Central memory CD8-positive, alpha-beta T cell (primary cell): ENCODE measurements at regions not wholly inside any gene's neighbourhood (a gene's known extent, or its start where the extent isn't known, plus 50 kb on each side); places are given as distances from the start of the nearest gene placed in this dataset.
"Not testable (repeated sequence)": the region's sequence is repeated elsewhere in the genome, so short reads cannot be mapped to it uniquely, and the experiment has no call there.

Source experiments
- ATAC-seq: fragments of 150-1000 bp; cut with Tn5 transposase; replicated peaks from 2 replicates; pipeline ENCODE4 v1.10.0; 2022; ENCODE audit warnings: mild to moderate bottlenecking, moderate FRiP score, moderate number of reproducible peaks; ENCODE audit not compliant: poor library complexity, severe bottlenecking; ENCODE audit errors: extremely low read depth
- DNase-seq, 2 donors: peaks; one replicate each; pipeline ENCODE4 v3.0.0; 2021; ENCODE audit warnings: low spot score in 2 of 2
- H3K27ac Mint-ChIP-seq: one replicate; pipeline ENCODE4 v1.8.0; 2022; ENCODE audit warnings: low read depth, mild to moderate bottlenecking, moderate library complexity, mixed read lengths
- H3K27me3 Mint-ChIP-seq: one replicate; pipeline ENCODE4 v1.8.0; 2022; ENCODE audit warnings: mixed read lengths
- H3K36me3 Mint-ChIP-seq: one replicate; pipeline ENCODE4 v1.8.0; 2022; ENCODE audit warnings: mild to moderate bottlenecking, moderate library complexity, mixed read lengths; ENCODE audit not compliant: insufficient read depth
- H3K4me1 Mint-ChIP-seq: one replicate; pipeline ENCODE4 v1.8.0; 2022; ENCODE audit warnings: mixed read lengths
- H3K4me3 Mint-ChIP-seq: one replicate; pipeline ENCODE4 v1.8.0; 2022; ENCODE audit warnings: mild to moderate bottlenecking, moderate library complexity, mixed read lengths
- H3K9me3 Mint-ChIP-seq: one replicate; pipeline ENCODE4 v1.8.0; 2022; ENCODE audit warnings: mixed read lengths

DNA sequence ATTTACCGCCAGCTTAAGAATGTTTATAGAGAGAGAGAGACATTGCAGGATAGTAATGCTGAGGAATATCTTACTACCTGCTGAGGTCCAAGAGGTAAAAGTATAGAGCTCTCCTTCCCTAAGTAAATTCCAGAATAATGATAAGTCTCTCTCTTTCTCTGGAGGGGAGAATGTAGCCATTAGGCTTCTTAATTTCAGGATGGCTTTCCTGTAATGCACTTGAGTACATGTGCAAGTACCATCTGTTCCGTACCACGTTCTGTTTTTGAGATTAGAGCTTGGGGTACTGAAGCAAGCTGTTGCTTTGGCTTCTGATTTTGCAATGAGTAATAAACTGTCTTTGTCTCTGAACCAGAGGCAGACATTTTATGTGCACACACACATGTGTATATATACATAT lies 1314.0 kb downstream of the JRKL start:
- Mint-ChIP-seq H3K36me3 (no peaks in the 10 kb centered on the region), H3K4me3 (no peak overlapping the region)
- DNase-seq = no peak

DNA sequence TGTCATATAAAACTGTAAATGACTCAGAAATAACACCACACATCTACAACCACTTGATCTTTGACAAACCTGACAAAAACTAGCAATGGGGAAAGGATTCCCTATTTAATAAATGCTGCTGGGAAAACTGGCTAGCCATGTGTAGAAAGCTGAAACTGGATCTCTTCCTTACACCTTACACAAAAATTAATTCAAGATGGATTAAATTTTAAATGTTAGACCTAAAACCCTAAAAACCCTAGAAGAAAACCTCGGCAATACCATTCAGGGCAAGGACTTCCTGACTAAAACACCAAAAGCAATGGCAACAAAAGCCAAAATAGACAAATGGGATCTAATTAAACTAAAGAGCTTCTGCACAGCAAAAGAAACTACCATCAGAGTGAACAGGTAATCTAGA lies 1315.3 kb upstream of the CNTN5 start:
- H3K9me3 Mint-ChIP-seq = peaks cover 15% of the 10 kb centered on the region

More for the DNA sequence above, 1314.0 kb downstream of the JRKL start:
- Mint-ChIP-seq H3K27ac (no peak overlapping the region), H3K4me1 (no peaks in the 10 kb centered on the region), H3K9me3 (peaks cover 10% of the 10 kb centered on the region), H3K27me3 (no peaks in the 10 kb centered on the region)
- no peak for ATAC-seq

GRCh38 chr11:97717922-97718321 lies 1302.8 kb upstream of the CNTN5 start:
- H3K27ac Mint-ChIP-seq = no peak overlapping the region

More for the DNA sequence above, 1315.3 kb upstream of the CNTN5 start:
- not testable (repeated sequence) for H3K4me3 Mint-ChIP-seq, H3K27me3 Mint-ChIP-seq, H3K36me3 Mint-ChIP-seq, H3K4me1 Mint-ChIP-seq, H3K27ac Mint-ChIP-seq, DNase-seq, ATAC-seq

DNA sequence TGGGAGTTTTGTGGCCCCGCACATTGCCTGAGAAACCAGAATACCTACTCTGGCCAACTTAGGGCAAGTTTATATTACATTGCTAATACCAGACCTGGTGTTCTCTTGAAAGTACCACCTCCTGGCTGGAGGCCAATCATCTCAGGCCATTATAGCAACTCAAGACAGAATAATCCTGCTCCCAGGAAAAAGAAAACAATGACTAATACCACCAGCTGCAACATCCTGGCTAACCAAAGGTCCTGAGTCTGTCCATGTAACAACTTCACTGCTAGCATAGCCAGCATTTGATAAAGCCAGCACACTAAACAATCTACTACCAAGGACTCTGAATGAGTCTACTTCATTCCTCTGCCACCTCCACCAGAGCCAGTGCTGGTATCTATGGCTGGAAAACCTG lies 1298.7 kb upstream of the CNTN5 start:
- ATAC-seq = no peak
- DNase-seq = no peak
- H3K27me3 Mint-ChIP-seq = no peaks in the 10 kb centered on the region
- H3K36me3 Mint-ChIP-seq = peaks cover 4% of the 10 kb centered on the region
- peaks cover 20% of the 10 kb centered on the region for H3K9me3 Mint-ChIP-seq
- H3K4me3 Mint-ChIP-seq = no peak overlapping the region
- H3K27ac Mint-ChIP-seq = no peak overlapping the region
- no peaks in the 10 kb centered on the region for H3K4me1 Mint-ChIP-seq

More at GRCh38 chr11:97717922-97718321, 1302.8 kb upstream of the CNTN5 start:
- DNase-seq (no peak), ATAC-seq (no peak)
- Mint-ChIP-seq H3K9me3 (peaks cover 10% of the 10 kb centered on the region), H3K27me3 (no peaks in the 10 kb centered on the region), H3K4me1 (no peaks in the 10 kb centered on the region), H3K36me3 (peaks cover 2% of the 10 kb centered on the region), H3K4me3 (no peak overlapping the region)

DNA sequence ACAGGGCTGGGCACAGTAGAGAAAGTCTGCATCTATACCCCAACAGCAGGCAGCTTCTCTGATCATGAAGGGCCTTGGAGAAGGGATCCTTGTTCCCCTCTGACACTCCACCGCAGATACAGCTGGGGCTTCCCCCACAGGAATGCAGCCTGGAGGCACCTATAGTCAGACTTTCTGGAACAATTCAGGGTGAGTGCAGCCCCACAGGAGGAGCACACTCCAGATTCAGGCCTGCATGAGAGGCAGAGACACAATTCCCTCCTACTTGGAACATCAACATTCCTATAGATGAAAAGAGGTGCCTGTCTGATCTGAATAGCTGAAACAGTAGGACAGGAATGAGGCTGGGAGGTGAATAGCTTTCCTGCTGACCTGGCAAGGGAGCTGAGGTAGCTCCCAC lies 1298.0 kb upstream of the CNTN5 start:
- ATAC-seq (no peak), DNase-seq (no peak)
- Mint-ChIP-seq H3K27ac (no peak overlapping the region), H3K9me3 (peaks cover 20% of the 10 kb centered on the region), H3K36me3 (peaks cover 4% of the 10 kb centered on the region), H3K4me3 (no peak overlapping the region), H3K27me3 (no peaks in the 10 kb centered on the region), H3K4me1 (no peaks in the 10 kb centered on the region)

DNA sequence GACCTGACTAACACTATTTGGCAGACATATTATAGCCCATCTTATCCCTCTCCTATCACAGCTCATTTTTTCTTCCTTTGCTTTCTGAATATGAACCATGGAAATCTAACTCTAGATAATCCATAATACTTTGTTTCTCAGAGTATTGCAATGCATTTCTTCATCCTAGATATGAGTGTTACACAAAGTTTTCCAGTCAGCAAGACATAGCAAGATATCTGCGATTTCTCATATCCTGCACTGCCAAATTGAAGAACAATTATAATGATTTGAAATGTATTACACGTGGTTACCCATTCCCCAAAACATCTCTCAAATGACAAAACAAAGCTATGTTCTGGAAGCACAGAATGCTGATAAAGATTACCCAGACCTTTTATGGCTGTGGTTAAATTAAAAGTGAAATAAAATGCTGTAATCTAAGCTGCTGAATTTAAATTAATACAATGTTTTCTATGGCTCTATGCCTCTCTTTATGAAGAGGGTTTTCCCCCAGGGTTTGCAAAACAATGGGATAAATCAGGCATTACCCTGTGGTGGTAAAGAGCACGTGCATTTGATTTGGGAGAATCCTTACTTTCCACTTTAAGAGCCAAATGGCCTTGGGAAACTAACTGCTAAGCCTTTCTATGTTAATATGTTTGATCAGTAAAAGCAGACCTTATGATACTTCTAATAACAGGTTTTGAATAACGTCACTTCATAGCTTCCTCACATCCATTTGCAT lies 1291.0 kb upstream of the CNTN5 start:
- DNase-seq = no peak
- H3K4me1 Mint-ChIP-seq = no peaks in the 10 kb centered on the region
- H3K4me3 Mint-ChIP-seq = no peak overlapping the region
- H3K27me3 Mint-ChIP-seq = no peaks in the 10 kb centered on the region
- no peak for ATAC-seq
- no peak overlapping the region for H3K27ac Mint-ChIP-seq
- H3K9me3 Mint-ChIP-seq = peaks cover 25% of the 10 kb centered on the region
- no peaks in the 10 kb centered on the region for H3K36me3 Mint-ChIP-seq

GRCh38 chr11:97732011-97732632 lies 1288.6 kb upstream of the CNTN5 start:
- Mint-ChIP-seq H3K27ac (no peak overlapping the region), H3K4me3 (no peak overlapping the region), H3K36me3 (no peaks in the 10 kb centered on the region), H3K27me3 (no peaks in the 10 kb centered on the region), H3K4me1 (no peaks in the 10 kb centered on the region), H3K9me3 (peaks cover 17% of the 10 kb centered on the region)
- ATAC-seq (no peak), DNase-seq (no peak)

GRCh38 chr11:97738751-97739150 lies 1282.0 kb upstream of the CNTN5 start:
- Mint-ChIP-seq H3K4me1 (no peaks in the 10 kb centered on the region), H3K27ac (no peak overlapping the region), H3K4me3 (no peak overlapping the region), H3K36me3 (no peaks in the 10 kb centered on the region), H3K9me3 (peaks cover 29% of the 10 kb centered on the region), H3K27me3 (no peaks in the 10 kb centered on the region)
- no peak for ATAC-seq
- DNase-seq = no peak

- no peak for ATAC-seq
- DNase-seq = no peak
- Mint-ChIP-seq H3K27me3 (no peaks in the 10 kb centered on the region), H3K9me3 (peaks cover 24% of the 10 kb centered on the region), H3K36me3 (no peaks in the 10 kb centered on the region), H3K4me3 (no peak overlapping the region), H3K27ac (no peak overlapping the region), H3K4me1 (no peaks in the 10 kb centered on the region)
Measured at GRCh38 chr11:97739932-97740800, 1280.6 kb upstream of the CNTN5 start.

DNA sequence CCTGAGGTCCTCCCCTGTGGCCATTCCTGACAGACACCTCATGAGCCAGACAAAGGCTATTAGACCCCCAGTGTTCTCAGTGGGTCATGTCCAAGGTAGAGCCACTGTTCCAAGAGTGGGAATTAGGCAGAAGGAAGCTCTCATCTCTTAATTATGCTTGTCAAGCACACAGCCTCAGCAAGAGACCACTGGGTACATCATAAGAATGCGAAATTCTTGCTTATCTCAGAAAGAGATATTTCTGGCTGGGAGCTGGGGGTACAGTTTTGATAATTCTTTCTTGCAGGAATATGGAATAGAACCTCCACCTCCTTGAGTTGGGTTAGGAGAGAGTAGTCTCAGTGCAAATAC lies 1280.0 kb upstream of the CNTN5 start:
- Mint-ChIP-seq H3K36me3 (no peaks in the 10 kb centered on the region), H3K27me3 (no peaks in the 10 kb centered on the region), H3K4me1 (no peaks in the 10 kb centered on the region), H3K4me3 (no peak overlapping the region), H3K9me3 (peaks cover 24% of the 10 kb centered on the region), H3K27ac (no peak overlapping the region)
- no peak for DNase-seq
- no peak for ATAC-seq

DNA sequence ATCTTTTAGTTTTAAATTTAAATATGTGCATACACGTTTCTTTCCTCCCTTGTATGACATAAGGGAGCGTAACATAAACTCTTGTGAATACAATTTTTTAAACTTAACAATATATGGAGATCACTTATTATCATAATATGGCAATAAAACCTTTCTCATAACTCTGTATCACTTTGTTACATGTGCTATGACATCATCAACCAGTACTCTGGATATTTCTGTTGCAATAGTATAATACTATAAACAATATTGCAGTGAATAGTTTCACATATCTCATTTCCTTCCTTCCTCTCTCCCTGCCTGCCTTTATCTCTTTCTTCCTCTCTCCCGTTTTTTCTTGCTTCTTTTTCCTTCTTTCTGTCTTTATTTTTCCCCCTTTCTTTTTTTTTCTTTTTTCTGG lies 1278.0 kb upstream of the CNTN5 start:
- H3K4me3 Mint-ChIP-seq = no peak overlapping the region
- no peaks in the 10 kb centered on the region for H3K27me3 Mint-ChIP-seq
- H3K4me1 Mint-ChIP-seq = no peaks in the 10 kb centered on the region
- peaks cover 24% of the 10 kb centered on the region for H3K9me3 Mint-ChIP-seq
- no peak overlapping the region for H3K27ac Mint-ChIP-seq
- DNase-seq = no peak
- ATAC-seq = no peak
- H3K36me3 Mint-ChIP-seq = no peaks in the 10 kb centered on the region

DNA sequence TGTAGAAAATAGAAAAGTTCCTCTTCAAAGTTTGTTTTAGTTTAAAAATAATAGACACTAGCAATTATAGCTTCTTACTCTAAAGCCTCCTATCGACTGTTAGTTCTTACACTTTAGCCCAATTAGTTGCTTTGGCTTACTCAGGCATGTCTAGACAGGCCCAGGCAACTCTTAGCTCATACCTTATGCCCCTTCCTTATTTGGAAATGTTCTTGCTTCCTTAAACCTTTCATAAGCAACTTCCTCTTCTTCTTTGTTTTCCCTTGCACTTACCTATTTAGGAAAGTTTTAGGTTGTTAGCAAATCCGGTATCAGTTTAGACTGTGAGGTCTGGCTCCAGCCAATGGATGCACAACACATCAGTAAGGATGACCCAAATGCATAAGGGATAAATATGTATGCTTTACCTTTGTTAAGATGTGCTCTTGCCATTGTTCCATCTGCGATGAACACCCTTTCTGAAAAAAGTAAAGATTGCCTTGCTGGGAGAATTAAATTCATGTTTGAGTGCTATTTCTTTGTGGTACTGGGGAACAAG lies 1277.5 kb upstream of the CNTN5 start:
- Mint-ChIP-seq H3K4me1 (no peaks in the 10 kb centered on the region), H3K27me3 (no peaks in the 10 kb centered on the region), H3K27ac (no peak overlapping the region), H3K36me3 (no peaks in the 10 kb centered on the region), H3K4me3 (no peak overlapping the region), H3K9me3 (peaks cover 24% of the 10 kb centered on the region)
- ATAC-seq (no peak), DNase-seq (no peak)
